ENCODE measurements at regions not wholly inside any gene's neighbourhood (a gene's known extent, or its start where the extent isn't known, plus 50 kb on each side); places are given as distances from the start of the nearest gene placed in this dataset.

- in situ Hi-C loops (cut with HindIII; ENCODE audit: low pct_ligation_motif_present, low pct_unique_long_range_greater_than_20kb, low sequenced_read_pairs): no loop called here
- DNase-seq: no peak
Observed at GRCh38 chr13:88586263-88586662, 915.1 kb downstream of the SLITRK5 start.

DNA sequence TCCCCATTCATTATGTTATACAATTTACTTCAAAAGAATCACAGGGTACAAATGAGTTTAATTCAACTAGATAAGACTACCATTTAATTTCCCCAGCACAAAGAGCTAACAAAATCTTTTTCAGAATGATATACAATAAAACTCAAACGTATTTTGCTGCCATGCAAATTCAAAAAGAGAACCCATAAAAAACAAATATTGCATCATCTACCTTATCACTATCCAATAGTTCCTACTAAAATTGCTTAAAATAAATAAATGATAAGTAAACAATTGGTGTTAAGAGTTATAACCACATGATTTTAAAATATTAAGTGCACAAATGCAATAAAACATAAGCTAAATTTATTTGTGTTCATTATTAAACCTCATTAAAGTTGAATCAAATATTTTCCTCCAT is 919.4 kb downstream of the SLITRK5 start:
- DNase-seq: no peak
- in situ Hi-C loops (cut with HindIII; ENCODE audit: low pct_ligation_motif_present, low pct_unique_long_range_greater_than_20kb, low sequenced_read_pairs): no loop called here

- in situ Hi-C loops (cut with HindIII; ENCODE audit: low pct_ligation_motif_present, low pct_unique_long_range_greater_than_20kb, low sequenced_read_pairs): no loop called here
Observed at GRCh38 chr13:88592105-88592504, 920.9 kb downstream of the SLITRK5 start.

DNA sequence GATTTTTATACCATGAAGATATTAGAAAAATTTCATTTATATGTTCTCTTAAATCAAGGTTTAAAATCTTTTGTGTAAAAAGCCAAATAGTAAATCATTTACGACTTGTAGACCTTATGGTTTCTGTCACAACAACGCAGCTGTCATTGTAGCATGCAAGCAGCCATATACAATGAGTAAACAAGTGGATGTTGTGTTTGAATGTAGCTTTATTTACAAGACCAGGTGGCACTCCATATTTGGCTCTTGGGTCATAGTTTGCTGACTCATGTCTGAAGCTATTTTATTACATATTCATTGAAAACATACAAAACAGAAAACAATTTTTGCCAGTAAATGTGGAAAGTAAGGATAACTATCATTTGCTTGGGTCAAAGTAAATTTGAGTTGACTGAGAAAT is 930.8 kb downstream of the SLITRK5 start:
- in situ Hi-C loops (cut with HindIII; ENCODE audit: low pct_ligation_motif_present, low pct_unique_long_range_greater_than_20kb, low sequenced_read_pairs): no loop called here
- no peak for DNase-seq

More at GRCh38 chr13:88592105-88592504, 920.9 kb downstream of the SLITRK5 start:
- no peak for DNase-seq

DNA sequence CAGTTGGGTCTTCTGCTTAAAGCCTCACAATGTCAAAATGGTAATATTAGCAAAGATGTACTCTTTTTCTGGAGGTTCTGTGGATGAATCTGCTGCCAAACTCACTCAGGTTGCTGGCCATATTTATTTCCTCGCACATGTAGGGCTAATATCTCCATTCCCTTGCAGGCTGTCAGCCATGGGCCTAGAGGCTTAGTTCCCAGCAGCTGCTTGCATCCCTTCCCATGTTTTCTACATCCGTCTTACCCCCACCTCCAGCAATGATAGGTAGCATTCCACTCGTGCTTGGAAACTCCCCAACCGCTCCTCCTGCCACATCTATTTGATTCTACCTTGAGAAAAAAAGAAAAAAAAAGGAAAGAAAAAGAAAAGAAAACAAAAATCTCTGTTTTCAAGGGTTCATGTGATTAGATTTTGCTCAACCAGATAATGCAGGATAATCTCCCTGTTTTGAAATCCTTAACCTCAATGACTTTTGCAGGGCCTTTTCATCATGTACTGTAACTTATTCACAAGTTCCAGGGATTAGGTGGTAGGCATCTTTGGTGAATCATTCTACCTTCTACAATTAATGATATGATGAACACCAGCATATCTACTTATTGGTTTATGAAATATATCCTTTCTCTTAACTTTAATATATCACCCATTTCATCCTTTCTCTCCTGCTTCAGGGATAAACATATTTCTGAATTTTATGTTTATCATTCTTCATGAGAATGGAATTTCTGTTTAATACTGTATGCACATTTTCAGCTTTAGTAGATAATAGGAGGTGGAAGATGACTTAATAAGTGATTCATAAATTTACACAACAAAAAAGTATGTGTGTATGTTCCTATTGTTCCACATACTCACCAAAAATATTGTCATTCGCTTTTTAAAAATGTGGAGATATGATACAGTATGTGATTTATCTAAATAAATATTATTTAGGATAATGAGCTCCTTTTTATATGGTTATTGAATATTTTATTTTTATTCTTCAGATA is 931.9 kb downstream of the SLITRK5 start:
- in situ Hi-C loops (cut with HindIII; ENCODE audit: low pct_ligation_motif_present, low pct_unique_long_range_greater_than_20kb, low sequenced_read_pairs): no loop called here
- DNase-seq: no peak

GRCh38 chr13:88617176-88617575 is 946.0 kb downstream of the SLITRK5 start:
- no peak for DNase-seq

DNA sequence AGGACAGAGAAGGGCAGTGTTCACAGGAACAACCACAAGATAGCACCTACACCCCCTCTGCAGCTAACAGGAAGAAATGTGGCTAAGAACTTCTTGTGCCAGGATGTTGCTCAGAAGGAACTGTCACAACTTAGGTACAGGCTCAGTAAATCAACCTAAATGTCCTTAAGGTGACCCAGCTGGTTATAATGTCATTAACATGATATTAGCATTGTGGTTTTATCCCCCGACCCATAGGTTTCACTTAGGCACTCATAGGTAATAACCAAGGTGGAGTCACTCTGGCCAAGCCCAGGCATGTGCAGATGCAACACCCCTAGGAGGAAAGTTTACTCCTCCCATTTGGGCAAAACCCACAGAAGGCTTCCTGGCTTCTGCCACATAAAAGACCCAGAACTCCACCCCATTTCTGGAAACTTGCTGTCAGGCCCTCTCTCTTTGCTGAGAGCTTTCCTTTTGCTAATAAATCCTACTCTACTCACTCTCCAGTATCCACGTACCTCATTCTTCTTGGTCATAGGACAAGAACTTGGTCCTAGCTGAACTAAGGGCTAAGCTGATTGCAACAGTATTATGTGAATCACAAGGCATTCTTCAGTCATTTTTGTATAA is 951.3 kb downstream of the SLITRK5 start:
- DNase-seq: no peak
- in situ Hi-C loops (cut with HindIII; ENCODE audit: low pct_ligation_motif_present, low pct_unique_long_range_greater_than_20kb, low sequenced_read_pairs): no loop called here

More at GRCh38 chr13:88617176-88617575, 946.0 kb downstream of the SLITRK5 start:
- in situ Hi-C loops (cut with HindIII; ENCODE audit: low pct_ligation_motif_present, low pct_unique_long_range_greater_than_20kb, low sequenced_read_pairs): no loop called here

GRCh38 chr13:88623150-88623549 is 952.0 kb downstream of the SLITRK5 start:
- in situ Hi-C loops (cut with HindIII; ENCODE audit: low pct_ligation_motif_present, low pct_unique_long_range_greater_than_20kb, low sequenced_read_pairs): no loop called here
- no peak for DNase-seq

GRCh38 chr13:88627071-88627470 is 955.9 kb downstream of the SLITRK5 start:
- in situ Hi-C loops (cut with HindIII; ENCODE audit: low pct_ligation_motif_present, low pct_unique_long_range_greater_than_20kb, low sequenced_read_pairs): no loop called here
- no peak for DNase-seq

DNA sequence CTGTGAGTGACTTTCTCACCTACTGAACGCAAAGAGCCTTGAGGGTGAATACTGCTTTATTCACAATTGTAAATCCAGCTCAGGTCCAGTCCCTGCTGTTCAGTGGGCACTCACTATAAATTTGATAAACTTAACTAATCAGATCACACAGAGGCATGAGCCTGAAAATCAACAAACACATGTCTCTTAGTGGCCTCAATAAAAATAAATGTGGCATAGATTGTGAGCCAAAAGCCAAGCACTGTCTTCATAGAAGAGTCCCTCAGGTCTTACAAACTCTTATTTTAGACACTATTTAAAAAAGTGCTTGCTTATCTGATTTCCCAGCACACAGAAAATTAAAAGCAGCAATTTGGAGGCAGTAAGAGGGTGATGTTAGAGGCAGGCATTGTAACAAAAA is 957.7 kb downstream of the SLITRK5 start:
- in situ Hi-C loops (cut with HindIII; ENCODE audit: low pct_ligation_motif_present, low pct_unique_long_range_greater_than_20kb, low sequenced_read_pairs): no loop called here

DNA sequence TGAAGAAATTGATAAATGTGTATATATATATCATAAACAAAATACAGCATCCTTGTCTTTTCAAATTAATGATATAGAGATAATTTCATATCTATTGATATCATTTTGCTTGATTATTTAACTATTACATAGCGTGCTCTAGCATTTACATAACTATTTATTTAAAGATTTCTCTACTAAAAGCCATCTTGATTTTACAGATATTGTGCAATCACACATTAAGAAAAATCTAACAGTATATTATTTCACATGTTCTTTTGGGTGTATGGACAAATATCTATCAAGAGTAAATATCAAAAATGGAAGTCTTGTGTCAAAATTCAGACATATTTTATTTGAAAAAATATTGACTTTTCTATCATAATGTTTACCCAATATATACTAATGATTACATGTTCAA is 966.8 kb downstream of the SLITRK5 start:
- in situ Hi-C loops (cut with HindIII; ENCODE audit: low pct_ligation_motif_present, low pct_unique_long_range_greater_than_20kb, low sequenced_read_pairs): no loop called here
- DNase-seq: no peak

More for the DNA sequence above, 957.7 kb downstream of the SLITRK5 start:
- DNase-seq: no peak

- in situ Hi-C loops (cut with HindIII; ENCODE audit: low pct_ligation_motif_present, low pct_unique_long_range_greater_than_20kb, low sequenced_read_pairs): no loop called here
- no peak for DNase-seq
Observed at GRCh38 chr13:88643233-88643632, 972.1 kb downstream of the SLITRK5 start.

DNA sequence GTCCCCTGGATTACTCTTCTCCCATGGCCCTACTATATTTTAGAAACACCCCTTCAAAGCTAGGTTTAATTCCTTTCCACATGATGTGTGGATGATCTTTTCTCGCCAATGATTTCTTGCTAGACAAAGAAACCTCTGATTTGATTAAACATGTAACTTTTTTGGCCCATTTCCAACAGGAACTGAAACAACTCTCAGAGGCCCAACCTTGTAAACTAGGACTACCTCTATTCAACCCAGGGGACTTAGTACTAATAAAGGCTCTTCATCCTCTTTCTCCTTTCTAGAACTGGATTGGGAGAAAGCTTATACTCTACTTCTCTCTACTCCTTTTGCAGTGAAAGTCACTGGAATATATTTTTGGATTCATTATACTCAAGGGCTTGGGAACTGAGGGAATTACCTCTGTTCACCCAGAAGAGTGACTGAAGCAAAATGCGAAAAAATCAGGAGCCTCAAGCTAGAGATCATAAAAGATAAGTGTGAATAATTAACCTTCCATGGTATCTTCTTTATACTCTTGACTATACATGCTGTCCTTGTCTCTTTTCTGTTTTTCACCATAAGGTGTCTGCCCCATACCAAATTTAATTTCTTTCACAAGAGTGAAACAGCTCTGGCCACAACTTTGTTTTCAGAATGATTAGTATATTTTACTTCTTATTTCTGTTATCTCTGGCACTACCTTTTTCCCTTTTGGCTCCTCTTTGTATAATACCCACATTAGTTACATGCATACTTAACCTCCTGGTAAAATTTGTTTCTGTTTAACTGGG is 977.6 kb downstream of the SLITRK5 start:
- in situ Hi-C loops (cut with HindIII; ENCODE audit: low pct_ligation_motif_present, low pct_unique_long_range_greater_than_20kb, low sequenced_read_pairs): no loop called here
- no peak for DNase-seq

DNA sequence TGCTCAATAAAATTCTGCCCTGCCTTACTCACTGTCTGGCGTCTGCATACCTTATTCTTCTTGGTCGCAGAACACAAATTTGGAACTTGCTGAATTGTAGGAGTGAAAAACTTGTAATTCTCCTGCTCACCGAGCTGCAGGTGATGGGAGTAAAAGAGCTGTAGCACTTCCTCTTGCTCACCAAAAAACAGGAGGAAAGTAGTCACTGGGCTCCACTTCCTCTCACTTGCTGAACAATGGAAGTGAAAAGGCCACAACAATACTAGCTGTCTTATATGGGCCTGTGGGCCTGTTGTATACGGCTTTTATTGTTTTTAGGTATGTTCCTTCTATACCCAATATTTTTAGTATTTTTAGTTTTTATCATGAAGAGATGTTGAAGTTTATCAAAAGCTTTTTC is 978.7 kb downstream of the SLITRK5 start:
- in situ Hi-C loops (cut with HindIII; ENCODE audit: low pct_ligation_motif_present, low pct_unique_long_range_greater_than_20kb, low sequenced_read_pairs): no loop called here
- no peak for DNase-seq

- in situ Hi-C loops (cut with HindIII; ENCODE audit: low pct_ligation_motif_present, low pct_unique_long_range_greater_than_20kb, low sequenced_read_pairs): no loop called here
- no peak for DNase-seq
Observed at GRCh38 chr13:88651531-88651930, 980.4 kb downstream of the SLITRK5 start.

DNA sequence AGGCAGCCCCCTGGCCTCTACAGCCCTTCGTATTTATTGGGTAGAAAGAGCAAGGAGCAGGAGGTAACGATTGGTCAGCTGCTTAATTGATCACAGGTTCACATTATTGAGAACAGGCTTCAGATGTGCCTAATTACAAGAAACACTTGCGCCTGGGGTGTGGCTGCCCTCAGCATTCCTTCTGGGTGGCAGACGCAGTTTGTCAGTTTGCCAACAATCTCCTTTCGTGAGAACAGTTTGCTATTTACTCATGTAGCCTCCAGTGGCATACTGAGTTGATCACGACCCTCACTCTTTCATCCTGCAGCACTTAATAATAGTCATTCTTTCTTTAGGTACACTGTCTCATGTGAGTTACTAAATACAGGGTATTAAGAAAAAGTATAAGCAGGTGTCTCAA is 985.6 kb downstream of the SLITRK5 start:
- DNase-seq: no peak
- in situ Hi-C loops (cut with HindIII; ENCODE audit: low pct_ligation_motif_present, low pct_unique_long_range_greater_than_20kb, low sequenced_read_pairs): no loop called here

GRCh38 chr13:88670509-88670908 is 999.3 kb downstream of the SLITRK5 start:
- no peak for DNase-seq
- in situ Hi-C loops (cut with HindIII; ENCODE audit: low pct_ligation_motif_present, low pct_unique_long_range_greater_than_20kb, low sequenced_read_pairs): no loop called here

DNA sequence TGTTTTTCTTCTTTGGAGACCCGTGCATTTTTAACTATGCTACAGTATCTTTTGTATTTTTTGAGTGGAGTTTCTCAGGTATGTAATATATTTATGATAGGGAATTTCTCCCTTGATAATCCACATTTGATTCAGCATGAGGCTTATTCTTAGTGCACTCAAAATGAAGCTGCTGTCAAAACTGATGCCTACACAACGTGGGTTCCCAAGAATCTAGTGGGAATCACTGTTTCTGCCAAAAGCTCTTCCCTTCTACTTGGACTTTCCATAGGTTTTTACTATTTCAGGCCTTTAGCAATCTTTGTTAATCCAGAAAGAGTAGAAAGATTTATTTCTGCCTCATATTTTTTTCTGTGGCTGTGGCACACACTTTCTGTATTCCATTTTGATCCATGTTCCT is 1003.7 kb downstream of the SLITRK5 start:
- in situ Hi-C loops (cut with HindIII; ENCODE audit: low pct_ligation_motif_present, low pct_unique_long_range_greater_than_20kb, low sequenced_read_pairs): no loop called here
- no peak for DNase-seq

DNA sequence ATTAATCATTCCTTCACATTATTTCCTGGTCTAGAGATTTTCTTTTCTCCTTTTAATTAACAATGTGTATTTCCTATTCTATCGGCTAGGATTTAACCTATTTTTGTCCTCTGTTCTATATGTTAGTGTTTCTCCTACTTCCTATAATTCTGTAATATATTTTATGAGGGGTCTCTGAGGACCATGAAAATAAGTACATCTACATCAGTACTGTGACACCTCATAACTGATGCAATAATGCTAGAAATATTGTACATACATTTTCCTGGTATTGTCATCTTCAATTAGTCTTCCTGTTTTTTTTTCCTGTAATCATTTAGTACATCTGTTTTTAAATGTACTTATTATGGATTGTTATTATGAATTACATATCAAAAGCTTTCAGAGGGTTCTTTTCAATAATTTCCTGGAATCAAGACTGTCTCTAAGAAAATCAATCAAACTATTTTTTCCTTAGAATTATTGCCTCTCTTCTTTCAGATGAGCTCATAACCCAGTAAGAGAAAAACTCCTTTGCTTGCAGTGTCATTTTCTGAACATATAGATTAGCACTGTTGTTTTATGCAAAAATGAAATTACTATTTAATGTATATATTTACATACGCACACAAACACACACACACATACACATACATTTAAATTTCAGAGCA is 1004.3 kb downstream of the SLITRK5 start:
- in situ Hi-C loops (cut with HindIII; ENCODE audit: low pct_ligation_motif_present, low pct_unique_long_range_greater_than_20kb, low sequenced_read_pairs): no loop called here
- no peak for DNase-seq
